A549 (cell line): ENCODE measurements at regions not wholly inside any gene's neighbourhood (a gene's known extent, or its start where the extent isn't known, plus 50 kb on each side); places are given as distances from the start of the nearest gene placed in this dataset.

ENCODE experiments used
- ATAC-seq, 2 experiments: fragments of 200-7000 bp in 1 of 2; fragments of >200 bp in 1 of 2; cut with Nextera tagmentation in 1 of 2; cut with Tn5 transposase in 1 of 2; 3 replicates each; pipeline versions ENCODE4 v1.8.0 to v1.9.1; 2018 to 2020; ENCODE audit warnings: mild to moderate bottlenecking in 1 of 2, moderate library complexity in 1 of 2
- CTCF ChIA-PET: fragments of 300-600 bp; sonication (Branson Sonifier 250); formaldehyde crosslinking; extraction: SDS; loops from one replicate; lab custom pipeline; 2021; ENCODE audit warnings: antibody characterized with exemption, inconsistent platforms; lab: Yijun Ruan, JAX
- POLR2A ChIA-PET: fragments of 350-600 bp; formaldehyde crosslinking; extraction: SDS; loops from one replicate; lab custom pipeline; 2021; ENCODE audit warnings: antibody characterized with exemption, inconsistent platforms; lab: Yijun Ruan, JAX
- DNase-seq, 2 experiments: peaks; one replicate each; pipeline versions ENCODE4 v3.0.0 to v3.0.0-alpha.2; 2011 to 2016; ENCODE audit warnings: low read depth in 1 of 2, low spot score in 1 of 2
- FAIRE-seq: peaks from 2 replicates; lab custom pipeline; 2011; peaks lifted over from hg19 to GRCh38; lab: Jason Lieb, UNC
- H3K27ac ChIP-seq, 2 experiments: fragments of >200 bp; sonication (Bioruptor Twin); formaldehyde crosslinking; 3 replicates each; pipeline ENCODE4 v1.5.1; 2016 to 2017
- H3K4me1 ChIP-seq: fragments of >200 bp; sonication (Bioruptor Twin); formaldehyde crosslinking; 3 replicates; pipeline ENCODE4 v1.6.1; 2016
- H3K4me2 ChIP-seq: fragments of >200 bp; sonication (Bioruptor Twin); formaldehyde crosslinking; 3 replicates; pipeline ENCODE4 v1.6.1; 2016
- H3K4me3 ChIP-seq: fragments of >200 bp; sonication (Bioruptor Twin); formaldehyde crosslinking; 3 replicates; pipeline ENCODE4 v1.5.1; 2016
- H3K9me3 ChIP-seq: fragments of >200 bp; sonication (Bioruptor Twin); formaldehyde crosslinking; 3 replicates; pipeline ENCODE4 v1.6.1; 2016
- CBX2 ChIP-seq: fragments of 200-600 bp; sonication (generic); IDR thresholded peaks from 2 replicates; pipeline ENCODE4 v1.6.1; 2016; ENCODE audit warnings: low read depth, mild to moderate bottlenecking, borderline replicate concordance
- CBX8 ChIP-seq: fragments of 200-600 bp; sonication (generic); IDR thresholded peaks from 2 replicates; pipeline ENCODE4 v1.6.1; 2016
- CEBPB ChIP-seq, 2 experiments: fragments of >200 bp in 1 of 2; sonication (Bioruptor Twin) in 1 of 2; formaldehyde crosslinking in 1 of 2; IDR thresholded peaks; 2 replicates each; pipeline ENCODE4 v1.6.1; 2012 to 2016
- EHF ChIP-seq: fragments of 250-450 bp; sonication (Bioruptor Pico); IDR thresholded peaks from 2 replicates; pipeline ENCODE4 v1.5.0; 2020; ENCODE audit warnings: mild to moderate bottlenecking
- EHMT2 ChIP-seq: fragments of 200-600 bp; sonication (generic); IDR thresholded peaks from 2 replicates; pipeline ENCODE4 v1.6.1; 2016; ENCODE audit warnings: antibody characterized with exemption, low read depth, mild to moderate bottlenecking, moderate library complexity
- EP300 ChIP-seq, 2 experiments: fragments of >200 bp; sonication (Bioruptor Twin); formaldehyde crosslinking; IDR thresholded peaks; 2 replicates in 1 of 2; 3 replicates in 1 of 2; pipeline ENCODE4 v1.6.1; 2016 to 2017
- FOSB ChIP-seq: fragments of 250-450 bp; sonication (Bioruptor Pico); IDR thresholded peaks from 2 replicates; pipeline ENCODE4 v1.5.0; 2020; ENCODE audit warnings: mild to moderate bottlenecking, moderate library complexity
- FOSL2 ChIP-seq, 2 experiments: fragments of 450-650 bp in 1 of 2; fragments of >200 bp in 1 of 2; sonication (Bioruptor Twin) in 1 of 2; formaldehyde crosslinking; IDR thresholded peaks; 2 replicates each; pipeline versions ENCODE4 v1.5.0 to v1.6.1; 2016 to 2020; ENCODE audit warnings: mild to moderate bottlenecking in 1 of 2, moderate library complexity in 1 of 2
- GATA3 ChIP-seq: IDR thresholded peaks from 2 replicates; pipeline ENCODE4 v1.6.1; 2012; ENCODE audit warnings: borderline replicate concordance
- HEYL ChIP-seq: fragments of 250-450 bp; sonication (Bioruptor Pico); IDR thresholded peaks from 2 replicates; pipeline ENCODE4 v1.8.0; 2021; ENCODE audit warnings: mild to moderate bottlenecking, moderate library complexity
- HOXB13 ChIP-seq: fragments of 250-450 bp; sonication (Bioruptor Pico); IDR thresholded peaks from 2 replicates; pipeline ENCODE4 v1.5.0; 2020; ENCODE audit warnings: low read depth, mild to moderate bottlenecking, moderate library complexity
- HOXB5 ChIP-seq: fragments of 250-450 bp; sonication (Bioruptor Pico); IDR thresholded peaks from 2 replicates; pipeline ENCODE4 v1.5.0; 2020; ENCODE audit warnings: mild to moderate bottlenecking, moderate library complexity
- KDM1A ChIP-seq: fragments of 200-600 bp; sonication (generic); IDR thresholded peaks from 2 replicates; pipeline ENCODE4 v1.6.1; 2016; ENCODE audit warnings: low read depth, mild to moderate bottlenecking
- MAFK ChIP-seq: fragments of 450-650 bp; IDR thresholded peaks from 2 replicates; pipeline ENCODE4 v1.6.1; 2014; ENCODE audit not compliant: partially characterized antibody
- MYC ChIP-seq: IDR thresholded peaks from 2 replicates; pipeline ENCODE4 v1.6.1; 2012; ENCODE audit warnings: mild to moderate bottlenecking, inconsistent platforms, low read length, improper control_type of control experiment, borderline replicate concordance
- NFE2L2 ChIP-seq: fragments of 150-350 bp; conservative IDR thresholded peaks from 2 replicates; pipeline ENCODE4 v1.6.1; 2014; ENCODE audit warnings: low read length
- NPAS2 ChIP-seq: fragments of 250-450 bp; sonication (Bioruptor Pico); IDR thresholded peaks from 2 replicates; pipeline ENCODE4 v1.8.0; 2022; ENCODE audit warnings: mild to moderate bottlenecking, moderate library complexity, borderline replicate concordance
- NR3C1 ChIP-seq: fragments of >200 bp; sonication (Bioruptor Twin); formaldehyde crosslinking; IDR thresholded peaks from 3 replicates; pipeline ENCODE4 v1.6.1; 2017
- POLR2AphosphoS2 ChIP-seq: conservative IDR thresholded peaks from 2 replicates; pipeline ENCODE4 v1.6.1; 2012; ENCODE audit warnings: low read length, improper control_type of control experiment, inconsistent platforms
- RCOR1 ChIP-seq: fragments of 150-350 bp; IDR thresholded peaks from 2 replicates; pipeline ENCODE4 v1.6.1; 2014; ENCODE audit warnings: antibody characterized with exemption, low read length, low read depth
- ZC3H11A ChIP-seq: fragments of 450-650 bp; IDR thresholded peaks from 2 replicates; pipeline ENCODE4 v1.6.1; 2014; ENCODE audit warnings: antibody characterized with exemption, mild to moderate bottlenecking
- WGBS: methylation state at CpG from one replicate; pipeline ENCODE4 v1.1.6; 2017; ENCODE audit errors: missing lambda C conversion rate; 5-methylcytosine and 5-hydroxymethylcytosine counted together
- TF ChIP-seq, protein P1 (sequence below): fragments of 250-450 bp; sonication (Bioruptor Pico); IDR thresholded peaks from 2 replicates; pipeline ENCODE4 v1.5.0; 2020; ENCODE audit warnings: low read depth, mild to moderate bottlenecking, moderate library complexity
- TF ChIP-seq, protein P2 (sequence below): fragments of >200 bp; sonication (Bioruptor Twin); formaldehyde crosslinking; IDR thresholded peaks from 3 replicates; pipeline ENCODE4 v1.5.1; 2016
- TF ChIP-seq, protein P3 (sequence below): fragments of 450-650 bp; IDR thresholded peaks from 2 replicates; pipeline ENCODE4 v1.6.1; 2014; ENCODE audit warnings: antibody characterized with exemption
- TF ChIP-seq, protein P4 (sequence below): fragments of 200-600 bp; sonication (generic); IDR thresholded peaks from 2 replicates; pipeline ENCODE4 v1.6.1; 2016; ENCODE audit warnings: antibody characterized with exemption, mild to moderate bottlenecking, moderate library complexity

DNA sequence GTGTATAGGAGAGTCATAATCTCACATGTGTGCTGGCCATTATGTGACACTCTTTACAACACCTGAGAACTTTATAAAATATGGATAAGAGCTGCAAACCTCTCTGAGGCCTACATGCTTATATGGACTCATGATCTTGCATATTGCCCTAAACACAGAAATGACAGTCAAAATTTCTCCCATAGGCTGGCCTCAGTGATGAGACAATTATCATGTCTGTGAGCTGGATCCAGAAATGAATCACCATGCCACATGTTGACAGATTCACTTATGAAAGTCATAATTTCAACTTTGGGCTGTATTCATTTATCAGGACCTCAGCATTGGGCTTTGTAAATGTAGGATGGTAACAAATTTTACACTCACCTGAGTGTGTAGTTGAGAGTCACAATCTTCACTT is 948.8 kb upstream of the TSPY4 start (continued):
- no peak for TF ChIP-seq KDM1A
- no peak for TF ChIP-seq MAFK
- TF ChIP-seq CBX2, result no peak

DNA sequence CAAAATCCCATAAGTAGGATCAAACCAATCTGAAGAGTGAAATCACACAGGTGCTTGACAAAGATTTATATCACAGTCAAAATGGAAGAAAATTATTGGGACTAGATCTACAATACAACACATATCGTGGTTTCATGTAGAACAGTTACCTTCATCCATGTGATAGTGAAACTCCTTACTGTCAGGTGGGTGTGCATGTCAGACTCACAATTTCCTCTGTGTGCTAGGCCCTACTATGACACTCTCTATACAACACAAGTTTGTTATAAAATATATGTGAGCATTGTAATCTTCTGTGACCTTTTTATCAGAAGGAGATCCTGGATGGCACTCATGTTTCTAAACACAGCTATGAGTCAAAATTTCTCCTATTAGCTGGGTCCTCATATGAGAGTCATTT is 947.0 kb upstream of the TSPY4 start:
- Histone ChIP-seq H3K4me2 (no peak overlapping the region), H3K27ac (no peak overlapping the region), H3K4me1 (no peaks in the 10 kb centered on the region), H3K4me3 (no peak overlapping the region), H3K9me3 (no peaks in the 10 kb centered on the region)
- ChIA-PET POLR2A (no interaction called here), CTCF (no interaction called here)
- no peak for ATAC-seq
- no peak for FAIRE-seq
- WGBS, result 0% methylated on average over 1 of the region's 1 CpG
- no peak for DNase-seq
- no peak for TF ChIP-seq CBX8
- TF ChIP-seq, protein P1, sequence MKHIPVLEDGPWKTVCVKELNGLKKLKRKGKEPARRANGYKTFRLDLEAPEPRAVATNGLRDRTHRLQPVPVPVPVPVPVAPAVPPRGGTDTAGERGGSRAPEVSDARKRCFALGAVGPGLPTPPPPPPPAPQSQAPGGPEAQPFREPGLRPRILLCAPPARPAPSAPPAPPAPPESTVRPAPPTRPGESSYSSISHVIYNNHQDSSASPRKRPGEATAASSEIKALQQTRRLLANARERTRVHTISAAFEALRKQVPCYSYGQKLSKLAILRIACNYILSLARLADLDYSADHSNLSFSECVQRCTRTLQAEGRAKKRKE (CRISPR knock-in tag), result no peak
- TF ChIP-seq ZC3H11A, result no peak
- TF ChIP-seq, protein P2, sequence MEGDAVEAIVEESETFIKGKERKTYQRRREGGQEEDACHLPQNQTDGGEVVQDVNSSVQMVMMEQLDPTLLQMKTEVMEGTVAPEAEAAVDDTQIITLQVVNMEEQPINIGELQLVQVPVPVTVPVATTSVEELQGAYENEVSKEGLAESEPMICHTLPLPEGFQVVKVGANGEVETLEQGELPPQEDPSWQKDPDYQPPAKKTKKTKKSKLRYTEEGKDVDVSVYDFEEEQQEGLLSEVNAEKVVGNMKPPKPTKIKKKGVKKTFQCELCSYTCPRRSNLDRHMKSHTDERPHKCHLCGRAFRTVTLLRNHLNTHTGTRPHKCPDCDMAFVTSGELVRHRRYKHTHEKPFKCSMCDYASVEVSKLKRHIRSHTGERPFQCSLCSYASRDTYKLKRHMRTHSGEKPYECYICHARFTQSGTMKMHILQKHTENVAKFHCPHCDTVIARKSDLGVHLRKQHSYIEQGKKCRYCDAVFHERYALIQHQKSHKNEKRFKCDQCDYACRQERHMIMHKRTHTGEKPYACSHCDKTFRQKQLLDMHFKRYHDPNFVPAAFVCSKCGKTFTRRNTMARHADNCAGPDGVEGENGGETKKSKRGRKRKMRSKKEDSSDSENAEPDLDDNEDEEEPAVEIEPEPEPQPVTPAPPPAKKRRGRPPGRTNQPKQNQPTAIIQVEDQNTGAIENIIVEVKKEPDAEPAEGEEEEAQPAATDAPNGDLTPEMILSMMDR, result no peak
- no peak for TF ChIP-seq EHF
- TF ChIP-seq, protein P3, sequence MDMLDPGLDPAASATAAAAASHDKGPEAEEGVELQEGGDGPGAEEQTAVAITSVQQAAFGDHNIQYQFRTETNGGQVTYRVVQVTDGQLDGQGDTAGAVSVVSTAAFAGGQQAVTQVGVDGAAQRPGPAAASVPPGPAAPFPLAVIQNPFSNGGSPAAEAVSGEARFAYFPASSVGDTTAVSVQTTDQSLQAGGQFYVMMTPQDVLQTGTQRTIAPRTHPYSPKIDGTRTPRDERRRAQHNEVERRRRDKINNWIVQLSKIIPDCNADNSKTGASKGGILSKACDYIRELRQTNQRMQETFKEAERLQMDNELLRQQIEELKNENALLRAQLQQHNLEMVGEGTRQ, result no peak
- no peak for TF ChIP-seq RCOR1
- TF ChIP-seq NPAS2 (CRISPR knock-in tag), result no peak
- no peak for TF ChIP-seq MYC
- no peak for TF ChIP-seq NR3C1
- TF ChIP-seq, protein P4, sequence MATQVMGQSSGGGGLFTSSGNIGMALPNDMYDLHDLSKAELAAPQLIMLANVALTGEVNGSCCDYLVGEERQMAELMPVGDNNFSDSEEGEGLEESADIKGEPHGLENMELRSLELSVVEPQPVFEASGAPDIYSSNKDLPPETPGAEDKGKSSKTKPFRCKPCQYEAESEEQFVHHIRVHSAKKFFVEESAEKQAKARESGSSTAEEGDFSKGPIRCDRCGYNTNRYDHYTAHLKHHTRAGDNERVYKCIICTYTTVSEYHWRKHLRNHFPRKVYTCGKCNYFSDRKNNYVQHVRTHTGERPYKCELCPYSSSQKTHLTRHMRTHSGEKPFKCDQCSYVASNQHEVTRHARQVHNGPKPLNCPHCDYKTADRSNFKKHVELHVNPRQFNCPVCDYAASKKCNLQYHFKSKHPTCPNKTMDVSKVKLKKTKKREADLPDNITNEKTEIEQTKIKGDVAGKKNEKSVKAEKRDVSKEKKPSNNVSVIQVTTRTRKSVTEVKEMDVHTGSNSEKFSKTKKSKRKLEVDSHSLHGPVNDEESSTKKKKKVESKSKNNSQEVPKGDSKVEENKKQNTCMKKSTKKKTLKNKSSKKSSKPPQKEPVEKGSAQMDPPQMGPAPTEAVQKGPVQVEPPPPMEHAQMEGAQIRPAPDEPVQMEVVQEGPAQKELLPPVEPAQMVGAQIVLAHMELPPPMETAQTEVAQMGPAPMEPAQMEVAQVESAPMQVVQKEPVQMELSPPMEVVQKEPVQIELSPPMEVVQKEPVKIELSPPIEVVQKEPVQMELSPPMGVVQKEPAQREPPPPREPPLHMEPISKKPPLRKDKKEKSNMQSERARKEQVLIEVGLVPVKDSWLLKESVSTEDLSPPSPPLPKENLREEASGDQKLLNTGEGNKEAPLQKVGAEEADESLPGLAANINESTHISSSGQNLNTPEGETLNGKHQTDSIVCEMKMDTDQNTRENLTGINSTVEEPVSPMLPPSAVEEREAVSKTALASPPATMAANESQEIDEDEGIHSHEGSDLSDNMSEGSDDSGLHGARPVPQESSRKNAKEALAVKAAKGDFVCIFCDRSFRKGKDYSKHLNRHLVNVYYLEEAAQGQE, result no peak
- TF ChIP-seq HEYL (CRISPR knock-in tag), result no peak
- TF ChIP-seq FOSB (CRISPR knock-in tag), result no peak

DNA sequence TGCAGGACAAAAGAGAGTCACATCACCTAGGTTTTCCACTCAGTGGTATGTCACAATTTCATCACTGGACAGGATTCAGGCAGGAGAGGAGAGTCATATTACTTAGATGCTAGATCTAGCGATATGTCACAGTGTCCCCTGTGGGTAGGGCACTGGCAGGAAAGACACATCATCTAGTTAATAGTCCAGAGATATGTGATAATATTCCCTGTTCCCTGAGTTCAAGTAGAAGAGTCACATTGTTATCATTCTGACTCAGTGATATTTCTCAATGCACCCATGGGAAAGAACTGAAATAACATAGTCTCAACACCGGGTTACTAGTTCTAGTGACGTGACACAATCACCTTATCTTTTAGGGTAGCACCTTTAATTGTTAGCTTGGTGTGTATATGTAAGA is 944.0 kb upstream of the TSPY4 start:
- ATAC-seq, result no peak
- POLR2A ChIA-PET, result no interaction called here
- WGBS, result 0% methylated on average over 3 of the region's 3 CpGs
- no peak for DNase-seq
- CTCF ChIA-PET, result no interaction called here
- Histone ChIP-seq H3K4me3 (no peak overlapping the region), H3K27ac (no peak overlapping the region), H3K4me1 (no peaks in the 10 kb centered on the region), H3K4me2 (no peak overlapping the region), H3K9me3 (no peaks in the 10 kb centered on the region)
- FAIRE-seq, result no peak
- TF ChIP-seq POLR2AphosphoS2 (no peak), HOXB5 (CRISPR knock-in tag) (no peak), GATA3 (no peak), EP300 (IDR thresholded peaks at IDR 0.05) (no peak), CEBPB (IDR thresholded peaks at IDR 0.05) (no peak), EHMT2 (no peak), NR3C1 (no peak), HOXB13 (CRISPR knock-in tag) (no peak), NFE2L2 (no peak), FOSB (CRISPR knock-in tag) (no peak), FOSL2 (IDR thresholded peaks at IDR 0.05) (no peak), FOSL2 (CRISPR knock-in tag; IDR thresholded peaks at IDR 0.05) (no peak)
- TF ChIP-seq, protein P4, result no peak
- TF ChIP-seq, protein P3, result no peak
